Bronchial epithelial cell (primary cell): ENCODE measurements at regions not wholly inside any gene's neighbourhood (a gene's known extent, or its start where the extent isn't known, plus 50 kb on each side); places are given as distances from the start of the nearest gene placed in this dataset.
A peak's percentile ranks its signal among the peaks of the same experiment; 100 is the strongest.

Experiments
- DNase-seq: peaks from one replicate; pipeline ENCODE4 v3.0.0-alpha.2; 2010; ENCODE audit warnings: low read depth
- FAIRE-seq: peaks from 2 replicates; lab custom pipeline; 2011; peaks lifted over from hg19 to GRCh38; lab: Jason Lieb, UNC
- H3K27me3 ChIP-seq: 2 replicates; pipeline ENCODE4 v1.5.1; 2011; ENCODE audit warnings: low read length; ENCODE audit not compliant: control insufficient read depth, insufficient read depth
- H3K36me3 ChIP-seq: 2 replicates; pipeline ENCODE4 v1.5.1; 2011; ENCODE audit warnings: low read length; ENCODE audit not compliant: control insufficient read depth, insufficient read depth
- H3K4me3 ChIP-seq: 2 replicates; pipeline ENCODE4 v1.5.1; 2011; ENCODE audit warnings: mild to moderate bottlenecking, low read depth, low read length, control low read depth
- TF ChIP-seq, protein P1 (sequence below): IDR thresholded peaks from 2 replicates; pipeline ENCODE4 v1.5.1; 2011; ENCODE audit warnings: mild to moderate bottlenecking, moderate library complexity, low read length, control low read depth, inconsistent platforms; ENCODE audit not compliant: insufficient read depth, severe bottlenecking

DNA sequence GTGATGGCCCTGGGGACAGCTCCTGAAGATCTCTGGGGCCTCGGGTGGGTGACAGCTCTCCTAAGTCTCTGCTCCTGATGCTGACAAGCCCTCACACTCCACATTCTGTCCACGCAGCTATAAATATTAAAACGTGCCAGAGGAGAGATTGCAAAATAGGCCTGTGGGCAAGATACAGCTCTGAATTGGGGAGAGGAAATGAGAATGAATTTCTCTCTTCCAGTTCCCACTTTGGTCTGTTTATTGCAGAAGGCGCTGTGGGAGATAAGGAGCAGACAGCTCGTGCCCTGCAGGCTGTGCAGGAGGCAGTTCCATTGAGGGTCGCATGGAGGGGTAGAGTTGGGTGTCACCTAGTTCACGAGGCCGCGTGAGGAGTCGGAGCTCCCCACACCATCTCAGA lies 87.5 kb upstream of the SDK2 start:
- TF ChIP-seq, protein P1, sequence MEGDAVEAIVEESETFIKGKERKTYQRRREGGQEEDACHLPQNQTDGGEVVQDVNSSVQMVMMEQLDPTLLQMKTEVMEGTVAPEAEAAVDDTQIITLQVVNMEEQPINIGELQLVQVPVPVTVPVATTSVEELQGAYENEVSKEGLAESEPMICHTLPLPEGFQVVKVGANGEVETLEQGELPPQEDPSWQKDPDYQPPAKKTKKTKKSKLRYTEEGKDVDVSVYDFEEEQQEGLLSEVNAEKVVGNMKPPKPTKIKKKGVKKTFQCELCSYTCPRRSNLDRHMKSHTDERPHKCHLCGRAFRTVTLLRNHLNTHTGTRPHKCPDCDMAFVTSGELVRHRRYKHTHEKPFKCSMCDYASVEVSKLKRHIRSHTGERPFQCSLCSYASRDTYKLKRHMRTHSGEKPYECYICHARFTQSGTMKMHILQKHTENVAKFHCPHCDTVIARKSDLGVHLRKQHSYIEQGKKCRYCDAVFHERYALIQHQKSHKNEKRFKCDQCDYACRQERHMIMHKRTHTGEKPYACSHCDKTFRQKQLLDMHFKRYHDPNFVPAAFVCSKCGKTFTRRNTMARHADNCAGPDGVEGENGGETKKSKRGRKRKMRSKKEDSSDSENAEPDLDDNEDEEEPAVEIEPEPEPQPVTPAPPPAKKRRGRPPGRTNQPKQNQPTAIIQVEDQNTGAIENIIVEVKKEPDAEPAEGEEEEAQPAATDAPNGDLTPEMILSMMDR = no peak
- FAIRE-seq (no peak), DNase-seq (no peak)
- no peak overlapping the region for H3K4me3 ChIP-seq
- H3K36me3 ChIP-seq = no peaks in the 10 kb centered on the region
- H3K27me3 ChIP-seq = no peaks in the 10 kb centered on the region

DNA sequence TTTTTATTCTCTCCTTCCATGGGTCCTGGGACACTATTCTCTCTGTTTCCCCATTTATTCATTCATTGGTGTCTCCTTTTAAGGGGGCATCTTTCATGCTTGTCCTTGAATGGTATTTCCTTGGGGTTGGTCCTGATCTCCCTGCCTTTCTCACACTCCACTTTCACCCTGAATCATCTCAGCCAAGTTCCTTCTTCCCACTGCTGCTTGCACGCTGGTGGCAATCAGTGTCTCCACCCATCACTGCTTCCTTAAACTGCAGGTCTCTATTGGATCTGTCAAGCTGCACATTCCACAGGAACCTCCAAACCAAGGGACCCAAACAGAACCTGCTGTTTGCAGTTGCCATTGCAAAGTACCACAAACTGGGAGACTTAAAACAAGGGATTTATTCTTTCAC lies 89.3 kb upstream of the SDK2 start:
- Histone ChIP-seq H3K4me3 (no peak overlapping the region), H3K27me3 (no peaks in the 10 kb centered on the region), H3K36me3 (no peaks in the 10 kb centered on the region)
- no peak for FAIRE-seq
- DNase-seq = no peak
- TF ChIP-seq, protein P1 = no peak

DNA sequence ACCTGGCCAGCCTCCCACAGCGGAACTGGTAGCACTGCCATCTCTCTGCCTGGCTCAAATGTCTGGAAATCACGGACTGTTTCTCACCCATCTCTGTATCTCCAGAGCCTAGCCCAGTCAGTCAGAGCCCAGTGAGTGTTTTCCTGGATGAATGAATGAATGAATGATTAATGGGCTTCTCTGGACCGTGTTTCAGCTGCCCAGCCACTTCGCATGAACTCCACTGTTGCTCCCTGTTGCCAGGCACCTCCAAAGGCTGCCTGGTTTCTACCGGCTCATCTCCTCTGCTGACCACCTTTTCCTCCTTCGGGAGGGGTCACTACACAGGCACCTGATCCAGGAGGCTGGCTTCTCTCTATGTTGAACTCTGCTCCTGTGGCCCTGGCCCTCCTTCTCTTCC lies 91.0 kb upstream of the SDK2 start:
- no peak for DNase-seq
- TF ChIP-seq, protein P1 = no peak
- Histone ChIP-seq H3K27me3 (no peaks in the 10 kb centered on the region), H3K4me3 (no peak overlapping the region), H3K36me3 (no peaks in the 10 kb centered on the region)
- no peak for FAIRE-seq

DNA sequence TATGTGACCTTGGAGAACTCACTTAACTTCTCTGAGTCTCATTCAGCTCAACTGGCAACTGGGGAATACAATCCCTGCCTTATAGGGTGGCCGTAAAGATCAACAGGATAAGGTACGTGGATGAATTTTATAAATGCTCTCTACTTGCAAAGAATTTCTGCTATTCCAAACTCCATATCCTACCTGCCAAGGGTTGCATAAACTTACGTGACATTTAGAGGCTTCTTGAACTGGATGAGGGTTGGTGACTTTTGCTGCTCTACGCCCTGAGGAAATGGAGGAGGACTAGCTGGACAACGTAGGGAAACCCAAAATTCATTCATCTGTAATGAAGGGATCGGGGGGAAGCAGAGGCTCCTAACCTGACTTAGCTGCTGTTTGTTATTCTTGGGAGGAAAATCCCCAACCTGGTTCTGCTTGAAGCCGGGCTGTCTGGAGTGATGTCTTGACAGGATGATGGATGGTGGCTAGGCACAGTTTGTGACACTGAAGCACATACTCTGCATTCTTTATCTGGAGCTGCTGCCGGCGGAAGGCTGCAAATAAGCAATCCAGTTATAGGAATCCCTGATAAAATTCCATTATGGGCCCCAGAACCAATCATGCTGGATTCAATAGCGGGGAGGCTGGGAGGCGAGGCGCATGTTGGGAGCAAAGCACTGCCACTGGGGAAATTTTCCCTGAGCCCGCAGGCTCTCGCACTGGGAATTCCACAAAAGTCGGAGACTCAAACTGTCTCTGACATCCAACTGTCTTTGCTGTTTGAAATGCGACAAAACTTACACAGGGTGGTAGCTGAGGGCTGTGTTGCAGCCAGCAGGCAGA lies 94.7 kb upstream of the SDK2 start:
- no peak overlapping the region for H3K4me3 ChIP-seq
- no peaks in the 10 kb centered on the region for H3K27me3 ChIP-seq
- FAIRE-seq (no peak), DNase-seq (no peak)
- H3K36me3 ChIP-seq = no peaks in the 10 kb centered on the region
- TF ChIP-seq, protein P1 = no peak

DNA sequence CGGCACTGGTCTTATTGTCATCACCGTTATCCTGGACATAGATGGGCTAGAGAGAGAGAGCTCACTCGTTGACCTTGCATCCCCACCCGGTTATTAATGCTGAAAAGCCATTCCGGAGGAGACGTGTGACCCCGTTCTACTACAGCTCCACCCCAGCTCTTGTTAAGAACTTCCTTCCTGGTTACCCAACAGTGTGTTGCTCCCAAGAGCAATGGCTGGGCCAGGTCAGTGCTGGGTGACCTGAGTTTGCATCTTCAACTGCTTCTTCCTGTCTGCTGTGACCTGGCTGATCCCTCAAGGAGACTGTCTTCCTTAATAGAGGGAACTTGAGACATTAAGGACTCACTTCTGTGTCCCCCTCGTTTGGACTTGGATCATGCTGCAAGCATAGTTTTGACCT lies 96.1 kb upstream of the SDK2 start:
- Histone ChIP-seq H3K27me3 (no peaks in the 10 kb centered on the region), H3K36me3 (no peaks in the 10 kb centered on the region), H3K4me3 (no peak overlapping the region)
- no peak for DNase-seq
- TF ChIP-seq, protein P1 = no peak
- peak; percentile 36 for FAIRE-seq

DNA sequence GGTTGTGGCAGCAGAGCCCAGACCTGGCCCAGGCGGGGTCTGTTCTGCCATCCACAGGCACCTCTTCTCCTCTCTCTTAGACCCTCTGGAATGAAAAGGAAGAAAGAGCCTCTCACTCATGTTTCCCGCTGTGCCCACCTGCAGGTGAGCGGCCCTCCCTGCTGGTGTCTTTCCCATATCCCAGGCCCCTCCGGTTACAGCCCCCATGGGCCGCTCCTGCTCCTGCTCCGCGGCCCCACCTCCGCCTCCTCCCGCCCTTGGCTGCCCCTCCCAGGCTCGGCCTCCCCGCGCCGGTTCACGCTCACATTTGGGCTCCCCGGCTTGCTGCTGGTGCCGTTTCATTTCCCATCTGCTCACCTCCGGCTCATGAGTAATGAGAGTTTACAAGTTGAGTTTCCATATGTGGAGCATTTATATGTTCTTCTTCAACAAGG lies 98.7 kb upstream of the SDK2 start:
- no peaks in the 10 kb centered on the region for H3K27me3 ChIP-seq
- TF ChIP-seq, protein P1 = no peak
- DNase-seq = no peak
- no peaks in the 10 kb centered on the region for H3K36me3 ChIP-seq
- FAIRE-seq = no peak
- no peak overlapping the region for H3K4me3 ChIP-seq
